Lower leg skin (tissue), 3 donors: ENCODE measurements at regions not wholly inside any gene's neighbourhood (a gene's known extent, or its start where the extent isn't known, plus 50 kb on each side); places are given as distances from the start of the nearest gene placed in this dataset.

Experiments used
- POLR2A ChIP-seq, 2 donors: fragments of 450-650 bp; IDR thresholded peaks; one replicate each; pipeline ENCODE4 v1.6.1; 2016 to 2017; ENCODE audit warnings: antibody characterized with exemption in 2 of 2, mild to moderate bottlenecking in 1 of 2, moderate library complexity in 1 of 2
- TF ChIP-seq, protein P1 (sequence below), 3 donors: fragments of 450-650 bp; IDR thresholded peaks; one replicate each; pipeline ENCODE4 v1.5.1; 2016; ENCODE audit warnings: antibody characterized with exemption in 3 of 3, mild to moderate bottlenecking in 3 of 3, moderate library complexity in 2 of 3

DNA sequence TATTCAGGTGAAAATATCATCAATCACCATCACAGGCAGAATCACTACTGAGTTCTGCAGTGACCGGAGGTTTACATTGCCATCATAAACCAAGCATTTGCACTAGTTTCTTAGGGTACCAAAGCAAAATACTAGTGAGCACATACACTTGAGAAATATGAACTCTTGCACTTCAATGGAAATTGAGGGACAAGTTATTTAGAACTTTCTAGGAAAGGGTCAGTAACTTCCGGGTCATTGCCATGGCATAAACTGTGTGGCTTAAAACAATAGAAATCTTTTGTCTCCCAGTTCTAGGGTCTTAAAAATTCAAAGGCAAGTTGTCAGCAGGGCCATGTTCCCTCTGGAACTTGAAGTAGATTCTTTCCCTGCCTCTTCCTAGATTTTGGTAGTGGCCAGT lies 197.5 kb downstream of the ZC3H11B start:
- TF ChIP-seq, protein P1, sequence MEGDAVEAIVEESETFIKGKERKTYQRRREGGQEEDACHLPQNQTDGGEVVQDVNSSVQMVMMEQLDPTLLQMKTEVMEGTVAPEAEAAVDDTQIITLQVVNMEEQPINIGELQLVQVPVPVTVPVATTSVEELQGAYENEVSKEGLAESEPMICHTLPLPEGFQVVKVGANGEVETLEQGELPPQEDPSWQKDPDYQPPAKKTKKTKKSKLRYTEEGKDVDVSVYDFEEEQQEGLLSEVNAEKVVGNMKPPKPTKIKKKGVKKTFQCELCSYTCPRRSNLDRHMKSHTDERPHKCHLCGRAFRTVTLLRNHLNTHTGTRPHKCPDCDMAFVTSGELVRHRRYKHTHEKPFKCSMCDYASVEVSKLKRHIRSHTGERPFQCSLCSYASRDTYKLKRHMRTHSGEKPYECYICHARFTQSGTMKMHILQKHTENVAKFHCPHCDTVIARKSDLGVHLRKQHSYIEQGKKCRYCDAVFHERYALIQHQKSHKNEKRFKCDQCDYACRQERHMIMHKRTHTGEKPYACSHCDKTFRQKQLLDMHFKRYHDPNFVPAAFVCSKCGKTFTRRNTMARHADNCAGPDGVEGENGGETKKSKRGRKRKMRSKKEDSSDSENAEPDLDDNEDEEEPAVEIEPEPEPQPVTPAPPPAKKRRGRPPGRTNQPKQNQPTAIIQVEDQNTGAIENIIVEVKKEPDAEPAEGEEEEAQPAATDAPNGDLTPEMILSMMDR (IDR thresholded peaks at IDR 0.05), result no peak
- TF ChIP-seq POLR2A (IDR thresholded peaks at IDR 0.05), result no peak
